Glomerular endothelial cell (primary cell): ENCODE measurements at regions not wholly inside any gene's neighbourhood (a gene's known extent, or its start where the extent isn't known, plus 50 kb on each side); places are given as distances from the start of the nearest gene placed in this dataset.

Source experiments
- DNase-seq: peaks from one replicate; pipeline ENCODE4 v3.0.0-alpha.2; 2011; ENCODE audit warnings: low read depth, low spot score; ENCODE audit errors: extremely low read depth

- DNase-seq = no peak
Observed at GRCh38 chr10:128312250-128312649, 186.0 kb upstream of the MKI67 start.

GRCh38 chr10:128314686-128315085 is 188.5 kb upstream of the MKI67 start:
- DNase-seq = no peak

- no peak for DNase-seq
Observed at GRCh38 chr10:128316121-128316726, 190.0 kb upstream of the MKI67 start.

- DNase-seq = no peak
Observed at GRCh38 chr10:128316925-128317324, 190.7 kb upstream of the MKI67 start.

GRCh38 chr10:128318366-128318765 is 192.1 kb upstream of the MKI67 start:
- DNase-seq = no peak

GRCh38 chr10:128318913-128319312 is 192.7 kb upstream of the MKI67 start:
- DNase-seq = no peak

- DNase-seq = no peak
Observed at GRCh38 chr10:128322106-128322505, 195.9 kb upstream of the MKI67 start.

GRCh38 chr10:128322950-128323349 is 196.7 kb upstream of the MKI67 start:
- no peak for DNase-seq

- DNase-seq = no peak
Observed at GRCh38 chr10:128324058-128324827, 198.0 kb upstream of the MKI67 start.

GRCh38 chr10:128325788-128326187 is 199.6 kb upstream of the MKI67 start:
- no peak for DNase-seq

GRCh38 chr10:128326251-128326650 is 200.0 kb upstream of the MKI67 start:
- DNase-seq = no peak

GRCh38 chr10:128326851-128327250 is 200.6 kb upstream of the MKI67 start:
- DNase-seq = no peak

GRCh38 chr10:128336401-128336800 is 210.2 kb upstream of the MKI67 start:
- DNase-seq = no peak

- DNase-seq = no peak
Observed at GRCh38 chr10:128337860-128338378, 211.7 kb upstream of the MKI67 start.

GRCh38 chr10:128338951-128339350 is 212.7 kb upstream of the MKI67 start:
- no peak for DNase-seq

- no peak for DNase-seq
Observed at GRCh38 chr10:128339753-128340152, 213.5 kb upstream of the MKI67 start.

- no peak for DNase-seq
Observed at GRCh38 chr10:128345353-128345752, 219.1 kb upstream of the MKI67 start.

GRCh38 chr10:128360783-128361182 is 234.6 kb upstream of the MKI67 start:
- no peak for DNase-seq

GRCh38 chr10:128361487-128361886 is 235.3 kb upstream of the MKI67 start:
- no peak for DNase-seq

GRCh38 chr10:128362514-128362913 is 236.3 kb upstream of the MKI67 start:
- DNase-seq = no peak

GRCh38 chr10:128364631-128365030 is 238.4 kb upstream of the MKI67 start:
- DNase-seq = no peak

GRCh38 chr10:128365156-128365725 is 239.0 kb upstream of the MKI67 start:
- no peak for DNase-seq
